Stomach (tissue), 8 donors: ENCODE measurements at regions not wholly inside any gene's neighbourhood (a gene's known extent, or its start where the extent isn't known, plus 50 kb on each side); places are given as distances from the start of the nearest gene placed in this dataset.

Experiments used
- DNase-seq, 2 donors: peaks; one replicate each; pipeline versions ENCODE4 v3.0.0 to v3.0.0-alpha.2; 2013 to 2019
- H3K27ac ChIP-seq, 5 donors: fragments of 200-600 bp in 4 of 5; sonication (generic) in 4 of 5; one replicate each; pipeline ENCODE4 v1.5.1; 2013 to 2019; ENCODE audit warnings: mild to moderate bottlenecking in 1 of 5, moderate library complexity in 1 of 5
- H3K27me3 ChIP-seq, 3 donors: fragments of 200-600 bp; sonication (generic); one replicate each; pipeline ENCODE4 v1.5.1; 2017 to 2019; ENCODE audit warnings: mixed run types in 1 of 3
- H3K36me3 ChIP-seq, 4 donors: fragments of 200-600 bp; sonication (generic); 1 replicate in 3 of 4; 2 replicates in 1 of 4; pipeline ENCODE4 v1.5.1; 2016 to 2019
- H3K4me1 ChIP-seq, 4 donors: fragments of 200-600 bp; sonication (generic); one replicate each; pipeline ENCODE4 v1.5.1; 2016 to 2019
- H3K4me3 ChIP-seq, 4 donors: fragments of 200-600 bp; sonication (generic) in 3 of 4; one replicate each; pipeline ENCODE4 v1.5.1; 2016 to 2019; ENCODE audit warnings: mild to moderate bottlenecking in 1 of 4
- H3K9me3 ChIP-seq, 4 donors: fragments of 200-600 bp; sonication (generic); one replicate each; pipeline ENCODE4 v1.5.1; 2016 to 2019
- EP300 ChIP-seq: sonication (generic); formaldehyde crosslinking; IDR thresholded peaks from one replicate; pipeline ENCODE4 v1.6.1; 2017; ENCODE audit warnings: antibody characterized with exemption
- POLR2A ChIP-seq, 4 donors: fragments of 450-650 bp; IDR thresholded peaks; one replicate each; pipeline ENCODE4 v1.6.1; 2016; ENCODE audit warnings: antibody characterized with exemption in 4 of 4, control low read depth in 2 of 4, mild to moderate bottlenecking in 1 of 4, moderate library complexity in 1 of 4
- POLR2AphosphoS5 ChIP-seq, 3 donors: sonication (generic); formaldehyde crosslinking; IDR thresholded peaks; one replicate each; pipeline ENCODE4 v1.6.1; 2016; ENCODE audit warnings: antibody characterized with exemption in 3 of 3
- WGBS, 5 donors: extraction: QIAGEN DNeasy Blood & Tissue Kit in 3 of 5; methylation state at CpG; one replicate each; pipeline versions ENCODE4 v1.1.5 to v1.1.7; 2013 to 2018; 5-methylcytosine and 5-hydroxymethylcytosine counted together
- intact Hi-C: fragments of 100-400 bp; cut with DNase I; formaldehyde crosslinking; loops from one replicate; pipeline ENCODE4 v1.15.1; 2023; ENCODE audit warnings: low total_unique reads
- TF ChIP-seq, protein P1 (sequence below), 7 experiments: fragments of 450-650 bp in 4 of 7; fragments of 200-600 bp in 3 of 7; sonication (generic) in 3 of 7; IDR thresholded peaks; one replicate each; pipeline ENCODE4 v1.5.1; 2016 to 2019; ENCODE audit warnings: antibody characterized with exemption in 7 of 7, control low read depth in 2 of 7, mild to moderate bottlenecking in 1 of 7
- donor health status: healthy with polysubstance abuse.
- donor health status: Bipolar disorder and iron deficiency.
- donor health status: healthy.

DNA sequence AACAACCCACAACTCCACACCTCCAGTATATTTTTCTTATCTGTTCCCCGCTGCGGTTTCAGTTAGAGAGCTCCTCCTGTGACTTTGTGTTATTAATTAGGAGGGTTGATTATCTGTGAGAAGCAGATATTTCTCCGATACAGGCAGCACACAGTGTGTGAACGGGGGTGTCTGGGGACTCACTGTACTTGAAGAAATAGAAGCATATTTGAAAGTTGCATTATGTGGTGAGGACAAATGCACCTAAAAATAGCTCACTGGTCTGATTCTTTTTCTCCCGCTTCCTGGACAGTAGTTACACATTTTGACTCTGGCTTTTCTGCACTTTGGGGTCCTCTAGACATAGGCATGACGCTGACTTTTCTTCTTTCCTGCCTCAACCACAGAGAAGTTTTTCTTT, 277.7 kb downstream of the VRK1 start:
- no peak overlapping the region for H3K27ac ChIP-seq
- H3K9me3 ChIP-seq, result peaks cover 0 to 4% (median 0%) of the 10 kb centered on the region in 4 donors
- no peaks in the 10 kb centered on the region for H3K4me1 ChIP-seq
- H3K4me3 ChIP-seq, result no peak overlapping the region
- 31 to 60% (median 43%) methylated on average over 6 of the region's 6 CpGs for WGBS, 5 donors
- intact Hi-C loops, result no loop called here
- TF ChIP-seq EP300 (no peak), POLR2A (IDR thresholded peaks at IDR 0.05) (no peak), POLR2AphosphoS5 (IDR thresholded peaks at IDR 0.05) (no peak)
- TF ChIP-seq, protein P1, sequence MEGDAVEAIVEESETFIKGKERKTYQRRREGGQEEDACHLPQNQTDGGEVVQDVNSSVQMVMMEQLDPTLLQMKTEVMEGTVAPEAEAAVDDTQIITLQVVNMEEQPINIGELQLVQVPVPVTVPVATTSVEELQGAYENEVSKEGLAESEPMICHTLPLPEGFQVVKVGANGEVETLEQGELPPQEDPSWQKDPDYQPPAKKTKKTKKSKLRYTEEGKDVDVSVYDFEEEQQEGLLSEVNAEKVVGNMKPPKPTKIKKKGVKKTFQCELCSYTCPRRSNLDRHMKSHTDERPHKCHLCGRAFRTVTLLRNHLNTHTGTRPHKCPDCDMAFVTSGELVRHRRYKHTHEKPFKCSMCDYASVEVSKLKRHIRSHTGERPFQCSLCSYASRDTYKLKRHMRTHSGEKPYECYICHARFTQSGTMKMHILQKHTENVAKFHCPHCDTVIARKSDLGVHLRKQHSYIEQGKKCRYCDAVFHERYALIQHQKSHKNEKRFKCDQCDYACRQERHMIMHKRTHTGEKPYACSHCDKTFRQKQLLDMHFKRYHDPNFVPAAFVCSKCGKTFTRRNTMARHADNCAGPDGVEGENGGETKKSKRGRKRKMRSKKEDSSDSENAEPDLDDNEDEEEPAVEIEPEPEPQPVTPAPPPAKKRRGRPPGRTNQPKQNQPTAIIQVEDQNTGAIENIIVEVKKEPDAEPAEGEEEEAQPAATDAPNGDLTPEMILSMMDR (IDR thresholded peaks at IDR 0.05), result no peak
- no peak for DNase-seq
- H3K36me3 ChIP-seq, result no peaks in the 10 kb centered on the region
- H3K27me3 ChIP-seq, result peaks cover 0 to 22% (median 0%) of the 10 kb centered on the region in 3 donors

DNA sequence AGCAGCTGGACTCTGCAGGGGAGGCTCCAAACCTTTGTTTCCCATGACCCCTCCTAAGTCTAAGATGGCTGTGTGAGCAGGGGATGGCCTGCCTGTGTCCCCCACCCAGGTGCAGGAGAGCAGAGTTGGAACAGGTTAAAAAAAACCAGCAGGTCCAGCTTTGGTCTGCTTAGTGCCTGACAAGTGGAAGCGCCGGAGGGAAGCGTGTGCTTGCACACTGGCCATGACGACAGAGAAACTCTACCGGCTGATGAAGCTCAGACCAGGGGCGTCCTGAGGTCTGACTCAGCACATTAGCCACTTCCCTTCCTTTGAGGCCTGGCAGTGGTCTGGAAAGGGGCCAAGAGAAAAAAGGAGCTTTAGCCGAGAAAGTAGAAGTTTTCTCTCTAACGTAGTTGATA, 280.1 kb downstream of the VRK1 start:
- WGBS, 5 donors, result 33 to 45% (median 34%) methylated on average over 8 of the region's 8 CpGs
- Histone ChIP-seq H3K27me3 (peaks cover 0 to 22% (median 0%) of the 10 kb centered on the region in 3 donors), H3K9me3 (peaks cover 0 to 6% (median 0%) of the 10 kb centered on the region in 4 donors), H3K36me3 (no peaks in the 10 kb centered on the region), H3K4me1 (no peaks in the 10 kb centered on the region), H3K4me3 (no peak overlapping the region), H3K27ac (no peak overlapping the region)
- intact Hi-C loops, result no loop called here
- DNase-seq, result peak; percentile 29 to 62
- no peak for TF ChIP-seq EP300
- no peak for TF ChIP-seq POLR2AphosphoS5 (IDR thresholded peaks at IDR 0.05)
- TF ChIP-seq POLR2A (IDR thresholded peaks at IDR 0.05), result no peak
- TF ChIP-seq, protein P1 (IDR thresholded peaks at IDR 0.05), result no peak

DNA sequence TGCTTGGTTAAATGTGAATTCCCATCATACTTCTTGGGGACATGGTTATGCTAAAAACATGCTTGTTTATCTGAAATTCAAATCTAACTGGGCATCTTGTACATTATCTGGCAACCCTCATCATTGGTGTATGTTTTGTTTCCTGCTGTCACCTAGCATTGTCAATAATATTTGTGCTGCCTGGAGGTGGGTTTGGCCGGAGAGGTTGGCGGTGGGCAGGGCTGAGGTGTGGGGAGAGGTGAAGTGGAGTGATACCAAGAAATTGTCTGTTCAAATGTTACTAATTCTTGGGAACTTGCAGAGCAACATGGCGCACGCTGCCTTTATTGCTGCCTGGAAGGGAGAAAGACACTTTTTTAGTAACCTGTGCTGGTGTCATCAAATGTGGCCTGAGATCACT, 280.5 kb downstream of the VRK1 start:
- no peak overlapping the region for H3K27ac ChIP-seq
- no peaks in the 10 kb centered on the region for H3K4me1 ChIP-seq
- TF ChIP-seq, protein P1 (IDR thresholded peaks at IDR 0.05), result no peak
- TF ChIP-seq EP300 (no peak), POLR2A (IDR thresholded peaks at IDR 0.05) (no peak), POLR2AphosphoS5 (IDR thresholded peaks at IDR 0.05) (no peak)
- DNase-seq, result no peak
- intact Hi-C loops, result no loop called here
- no peaks in the 10 kb centered on the region for H3K36me3 ChIP-seq
- H3K27me3 ChIP-seq, result peaks cover 0 to 22% (median 0%) of the 10 kb centered on the region in 3 donors
- peaks cover 0 to 9% (median 0%) of the 10 kb centered on the region in 4 donors for H3K9me3 ChIP-seq
- WGBS, 5 donors, result 67 to 87% (median 85%) methylated on average over 4 of the region's 4 CpGs
- no peak overlapping the region for H3K4me3 ChIP-seq

DNA sequence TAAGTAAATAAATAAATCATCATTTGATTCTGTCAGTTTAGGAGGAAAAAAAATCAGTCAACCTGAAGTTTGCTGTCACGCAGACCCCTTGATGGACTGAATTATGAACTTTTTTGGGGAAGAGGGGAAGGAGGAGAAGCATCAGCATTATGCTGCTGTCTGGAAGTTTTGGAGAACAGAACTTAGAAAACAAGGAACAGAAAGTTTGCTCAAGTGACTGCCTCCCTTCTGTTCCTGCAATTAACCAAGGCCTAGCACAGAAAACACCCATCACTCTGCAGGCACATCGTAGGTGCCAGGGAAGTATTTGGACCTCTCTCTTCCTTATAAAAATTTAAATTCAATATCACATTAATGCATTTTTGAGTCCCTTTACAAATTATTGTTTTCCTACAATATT, 283.8 kb downstream of the VRK1 start:
- Histone ChIP-seq H3K27me3 (peaks cover 0 to 9% (median 0%) of the 10 kb centered on the region in 3 donors), H3K4me3 (no peak overlapping the region), H3K27ac (no peak overlapping the region), H3K9me3 (peaks cover 0 to 9% (median 6%) of the 10 kb centered on the region in 4 donors), H3K4me1 (no peaks in the 10 kb centered on the region), H3K36me3 (no peaks in the 10 kb centered on the region)
- DNase-seq, result no peak
- intact Hi-C loops, result no loop called here
- TF ChIP-seq POLR2A (IDR thresholded peaks at IDR 0.05), result no peak
- TF ChIP-seq EP300, result no peak
- TF ChIP-seq, protein P1 (IDR thresholded peaks at IDR 0.05), result no peak
- TF ChIP-seq POLR2AphosphoS5 (IDR thresholded peaks at IDR 0.05), result no peak
- WGBS, 5 donors, result 73 to 90% (median 87%) methylated on average over 2 of the region's 2 CpGs
